HL-60 (cell line): ENCODE measurements at regions not wholly inside any gene's neighbourhood (a gene's known extent, or its start where the extent isn't known, plus 50 kb on each side); places are given as distances from the start of the nearest gene placed in this dataset.

Experiments used
- DNase-seq, 2 experiments: peaks; one replicate each; pipeline ENCODE4 v3.0.0-alpha.2; 2010 to 2020; ENCODE audit warnings: low read depth in 1 of 2, low spot score in 1 of 2
- H3K27ac ChIP-seq: fragments of 250-450 bp; sonication (Bioruptor Pico); replicated peaks from 2 replicates; pipeline ENCODE4 v1.5.1; 2020; ENCODE audit warnings: mild to moderate bottlenecking, moderate library complexity
- H3K27me3 ChIP-seq: fragments of 250-450 bp; sonication (Bioruptor Pico); 2 replicates; pipeline ENCODE4 v1.5.1; 2021; ENCODE audit warnings: mild to moderate bottlenecking, moderate library complexity; ENCODE audit not compliant: insufficient read depth, poor library complexity, severe bottlenecking
- H3K4me3 ChIP-seq: replicated peaks from 2 replicates; pipeline ENCODE4 v1.5.1; 2011; ENCODE audit warnings: mild to moderate bottlenecking, control low read depth, low read length; ENCODE audit not compliant: insufficient read depth
- GABPA ChIP-seq: IDR thresholded peaks from 2 replicates; pipeline ENCODE4 v1.6.1; 2012; ENCODE audit warnings: low read depth
- POLR2AphosphoS5 ChIP-seq: IDR thresholded peaks from 2 replicates; pipeline ENCODE4 v1.6.1; 2012; ENCODE audit warnings: low read depth
- SPI1 ChIP-seq: IDR thresholded peaks from 2 replicates; pipeline ENCODE4 v1.6.1; 2012; ENCODE audit warnings: low read depth, mild to moderate bottlenecking, borderline replicate concordance
- TF ChIP-seq, protein P1 (sequence below): IDR thresholded peaks from one replicate; pipeline ENCODE4 v1.5.1; 2011; ENCODE audit warnings: low read length, control low read depth, inconsistent platforms; ENCODE audit not compliant: insufficient read depth
- TF ChIP-seq, protein P2 (sequence below): IDR thresholded peaks from 2 replicates; pipeline ENCODE4 v1.6.1; 2012; ENCODE audit warnings: low read depth; ENCODE audit not compliant: insufficient replicate concordance

DNA sequence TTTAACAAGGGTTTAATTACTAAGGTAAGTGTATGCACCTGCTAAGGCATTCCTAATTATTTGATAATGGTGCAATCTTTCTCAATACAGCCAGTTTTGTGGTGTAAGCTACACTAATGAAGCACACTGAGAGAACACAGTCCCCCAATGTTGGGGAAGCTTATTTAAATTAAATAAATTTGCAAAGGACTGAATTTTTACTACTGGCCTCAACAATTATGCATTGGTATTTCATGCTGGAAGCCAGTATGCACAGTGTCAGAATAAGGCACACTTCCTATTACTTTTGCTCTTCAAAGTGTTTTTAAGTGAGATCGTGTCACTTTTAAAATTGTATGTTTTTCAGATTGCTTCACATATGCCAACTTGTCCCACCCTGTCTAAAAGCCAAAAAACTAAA lies 103.2 kb upstream of the ZNF521 start:
- no peak overlapping the region for H3K27ac ChIP-seq
- no peak overlapping the region for H3K4me3 ChIP-seq
- TF ChIP-seq, protein P1, sequence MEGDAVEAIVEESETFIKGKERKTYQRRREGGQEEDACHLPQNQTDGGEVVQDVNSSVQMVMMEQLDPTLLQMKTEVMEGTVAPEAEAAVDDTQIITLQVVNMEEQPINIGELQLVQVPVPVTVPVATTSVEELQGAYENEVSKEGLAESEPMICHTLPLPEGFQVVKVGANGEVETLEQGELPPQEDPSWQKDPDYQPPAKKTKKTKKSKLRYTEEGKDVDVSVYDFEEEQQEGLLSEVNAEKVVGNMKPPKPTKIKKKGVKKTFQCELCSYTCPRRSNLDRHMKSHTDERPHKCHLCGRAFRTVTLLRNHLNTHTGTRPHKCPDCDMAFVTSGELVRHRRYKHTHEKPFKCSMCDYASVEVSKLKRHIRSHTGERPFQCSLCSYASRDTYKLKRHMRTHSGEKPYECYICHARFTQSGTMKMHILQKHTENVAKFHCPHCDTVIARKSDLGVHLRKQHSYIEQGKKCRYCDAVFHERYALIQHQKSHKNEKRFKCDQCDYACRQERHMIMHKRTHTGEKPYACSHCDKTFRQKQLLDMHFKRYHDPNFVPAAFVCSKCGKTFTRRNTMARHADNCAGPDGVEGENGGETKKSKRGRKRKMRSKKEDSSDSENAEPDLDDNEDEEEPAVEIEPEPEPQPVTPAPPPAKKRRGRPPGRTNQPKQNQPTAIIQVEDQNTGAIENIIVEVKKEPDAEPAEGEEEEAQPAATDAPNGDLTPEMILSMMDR: no peak
- TF ChIP-seq SPI1 (no peak), POLR2AphosphoS5 (no peak), GABPA (no peak)
- TF ChIP-seq, protein P2, sequence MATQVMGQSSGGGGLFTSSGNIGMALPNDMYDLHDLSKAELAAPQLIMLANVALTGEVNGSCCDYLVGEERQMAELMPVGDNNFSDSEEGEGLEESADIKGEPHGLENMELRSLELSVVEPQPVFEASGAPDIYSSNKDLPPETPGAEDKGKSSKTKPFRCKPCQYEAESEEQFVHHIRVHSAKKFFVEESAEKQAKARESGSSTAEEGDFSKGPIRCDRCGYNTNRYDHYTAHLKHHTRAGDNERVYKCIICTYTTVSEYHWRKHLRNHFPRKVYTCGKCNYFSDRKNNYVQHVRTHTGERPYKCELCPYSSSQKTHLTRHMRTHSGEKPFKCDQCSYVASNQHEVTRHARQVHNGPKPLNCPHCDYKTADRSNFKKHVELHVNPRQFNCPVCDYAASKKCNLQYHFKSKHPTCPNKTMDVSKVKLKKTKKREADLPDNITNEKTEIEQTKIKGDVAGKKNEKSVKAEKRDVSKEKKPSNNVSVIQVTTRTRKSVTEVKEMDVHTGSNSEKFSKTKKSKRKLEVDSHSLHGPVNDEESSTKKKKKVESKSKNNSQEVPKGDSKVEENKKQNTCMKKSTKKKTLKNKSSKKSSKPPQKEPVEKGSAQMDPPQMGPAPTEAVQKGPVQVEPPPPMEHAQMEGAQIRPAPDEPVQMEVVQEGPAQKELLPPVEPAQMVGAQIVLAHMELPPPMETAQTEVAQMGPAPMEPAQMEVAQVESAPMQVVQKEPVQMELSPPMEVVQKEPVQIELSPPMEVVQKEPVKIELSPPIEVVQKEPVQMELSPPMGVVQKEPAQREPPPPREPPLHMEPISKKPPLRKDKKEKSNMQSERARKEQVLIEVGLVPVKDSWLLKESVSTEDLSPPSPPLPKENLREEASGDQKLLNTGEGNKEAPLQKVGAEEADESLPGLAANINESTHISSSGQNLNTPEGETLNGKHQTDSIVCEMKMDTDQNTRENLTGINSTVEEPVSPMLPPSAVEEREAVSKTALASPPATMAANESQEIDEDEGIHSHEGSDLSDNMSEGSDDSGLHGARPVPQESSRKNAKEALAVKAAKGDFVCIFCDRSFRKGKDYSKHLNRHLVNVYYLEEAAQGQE: no peak
- no peaks in the 10 kb centered on the region for H3K27me3 ChIP-seq
- no peak for DNase-seq

DNA sequence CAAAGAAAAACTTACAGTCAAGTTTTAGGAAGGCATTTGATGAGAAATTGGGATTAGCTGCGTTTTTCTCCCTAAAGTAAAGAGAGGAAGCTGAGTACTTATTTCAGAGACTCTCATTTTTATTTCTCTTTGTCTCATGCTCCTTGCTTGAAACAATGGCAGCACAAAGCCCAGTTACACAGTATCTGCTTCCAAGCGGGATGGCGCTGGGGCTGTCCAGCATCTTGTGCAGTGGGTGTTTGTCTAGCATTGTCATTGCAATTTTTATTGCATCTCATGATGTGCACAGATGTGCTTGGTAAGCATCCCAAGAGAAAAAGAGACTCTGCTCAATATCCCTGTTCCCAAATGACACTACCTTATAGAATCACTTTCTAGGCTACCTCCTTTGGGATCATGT lies 102.8 kb upstream of the ZNF521 start:
- Histone ChIP-seq H3K27ac (no peak overlapping the region), H3K27me3 (no peaks in the 10 kb centered on the region), H3K4me3 (no peak overlapping the region)
- no peak for DNase-seq
- no peak for TF ChIP-seq GABPA
- TF ChIP-seq, protein P1: no peak
- no peak for TF ChIP-seq POLR2AphosphoS5
- no peak for TF ChIP-seq SPI1
- TF ChIP-seq, protein P2: no peak

DNA sequence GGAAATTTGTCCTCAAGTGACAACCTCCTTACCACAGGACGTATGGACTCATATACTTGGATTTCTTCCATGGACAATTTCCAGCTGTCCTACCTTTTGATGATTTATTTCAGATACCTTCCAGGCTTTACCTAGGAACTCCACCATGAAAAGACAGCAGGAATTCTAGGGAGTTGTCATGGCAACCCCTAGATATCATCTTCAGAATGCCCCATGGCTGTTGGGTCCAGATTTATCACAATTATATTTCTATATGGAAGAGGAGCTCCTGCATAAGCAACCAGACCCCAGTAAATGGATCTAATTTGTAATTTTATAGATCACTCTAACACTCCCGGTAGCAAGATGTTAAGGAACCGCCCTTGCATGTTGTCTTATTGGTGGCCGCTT lies 102.3 kb upstream of the ZNF521 start:
- DNase-seq: no peak
- Histone ChIP-seq H3K4me3 (no peak overlapping the region), H3K27me3 (no peaks in the 10 kb centered on the region), H3K27ac (no peak overlapping the region)
- no peak for TF ChIP-seq POLR2AphosphoS5
- TF ChIP-seq GABPA: no peak
- TF ChIP-seq, protein P2: no peak
- TF ChIP-seq, protein P1: no peak
- TF ChIP-seq SPI1: no peak
